Activated CD4-positive, alpha-beta T cell treated with anti-CD3 and anti-CD28 coated beads for 36 hours (primary cell): ENCODE measurements at regions not wholly inside any gene's neighbourhood (a gene's known extent, or its start where the extent isn't known, plus 50 kb on each side); places are given as distances from the start of the nearest gene placed in this dataset.

Experiments
- ATAC-seq: fragments of 200-7000 bp; cut with Tn5 transposase; one replicate; pipeline ENCODE4 v1.10.0; 2021; ENCODE audit warnings: mild to moderate bottlenecking, moderate library complexity
- CTCF ChIA-PET: fragments of 350-600 bp; sonication (Branson Sonifier 250); formaldehyde crosslinking; loops from one replicate; lab custom pipeline; 2021; ENCODE audit warnings: antibody characterized with exemption; lab: Charles Lee
- POLR2A ChIA-PET: fragments of 350-600 bp; sonication (Branson Sonifier 250); formaldehyde crosslinking; loops from one replicate; lab custom pipeline; 2021; ENCODE audit warnings: antibody characterized with exemption, inconsistent platforms; lab: Charles Lee
- DNase-seq: peaks from one replicate; pipeline ENCODE4 v3.0.0-alpha.2; 2020
- H3K27ac Mint-ChIP-seq: one replicate; pipeline ENCODE4 v1.8.0; 2021; ENCODE audit warnings: mixed read lengths
- H3K27me3 Mint-ChIP-seq: one replicate; pipeline ENCODE4 v1.8.0; 2021; ENCODE audit warnings: mixed read lengths
- H3K36me3 Mint-ChIP-seq: one replicate; pipeline ENCODE4 v1.8.0; 2021; ENCODE audit warnings: low read depth, mixed read lengths
- H3K4me1 Mint-ChIP-seq: one replicate; pipeline ENCODE4 v1.8.0; 2021; ENCODE audit warnings: mixed read lengths
- H3K4me3 Mint-ChIP-seq: one replicate; pipeline ENCODE4 v1.8.0; 2021; ENCODE audit warnings: mild to moderate bottlenecking, moderate library complexity, mixed read lengths
- H3K9me3 Mint-ChIP-seq: one replicate; pipeline ENCODE4 v1.8.0; 2021; ENCODE audit warnings: low read depth, mixed read lengths
- intact Hi-C, 2 experiments: fragments of 100-400 bp; cut with DNase I in 1 of 2; cut with micrococcal nuclease in 1 of 2; formaldehyde crosslinking; loops; one replicate each; pipeline versions ENCODE4 v1.14.2 to v1.15.1; 2022 to 2024; cut with DNase I, micrococcal nuclease

GRCh38 chr12:126760092-126760491 is 1506.9 kb upstream of the TMEM132C start:
- H3K27ac Mint-ChIP-seq, result no peak overlapping the region

GRCh38 chr12:126761420-126761819 is 1505.5 kb upstream of the TMEM132C start:
- Mint-ChIP-seq H3K4me1 (peaks cover 30% of the 10 kb centered on the region), H3K9me3 (peaks cover 22% of the 10 kb centered on the region), H3K27me3 (no peaks in the 10 kb centered on the region), H3K27ac (peak overlapping the region; percentile 82), H3K36me3 (peaks cover 44% of the 10 kb centered on the region), H3K4me3 (no peak overlapping the region)
- peak; percentile 88 for ATAC-seq
- ChIA-PET CTCF (interaction anchor here (0.6 to 1.6 kb wide), 3 partner anchors 13 to 23 kb away, joined by 3 to 4 read pairs (median 3); no protein-coding TSS in a partner anchor), POLR2A (interaction anchor here (0.8 kb wide), 1 partner anchor 11 kb away, joined by 3 read pairs; no protein-coding TSS in a partner anchor)
- no peak for DNase-seq
- intact Hi-C loops, result loop anchor here (1.0 to 5.0 kb wide), 2 partner anchors 11 to 54 kb away; no protein-coding TSS in a partner anchor

More at GRCh38 chr12:126760092-126760491, 1506.9 kb upstream of the TMEM132C start:
- Mint-ChIP-seq H3K9me3 (peaks cover 22% of the 10 kb centered on the region), H3K4me3 (no peak overlapping the region), H3K4me1 (peaks cover 30% of the 10 kb centered on the region), H3K27me3 (no peaks in the 10 kb centered on the region), H3K36me3 (peaks cover 39% of the 10 kb centered on the region)
- ChIA-PET CTCF (interaction anchor here (1.2 kb wide), 1 partner anchor 12 kb away, joined by 11 read pairs; no protein-coding TSS in a partner anchor), POLR2A (no interaction called here)
- intact Hi-C loops, result loop anchor here in 1 of 2 experiments (5.0 kb wide), 1 partner anchor 53 kb away; no protein-coding TSS in a partner anchor
- DNase-seq (no peak), ATAC-seq (no peak)

GRCh38 chr12:126762150-126762549 is 1504.8 kb upstream of the TMEM132C start:
- ChIA-PET CTCF (interaction anchor here (0.6 to 1.6 kb wide), 3 partner anchors 14 to 22 kb away, joined by 3 to 4 read pairs (median 3); no protein-coding TSS in a partner anchor), POLR2A (interaction anchor here (0.8 kb wide), 1 partner anchor 10 kb away, joined by 3 read pairs; no protein-coding TSS in a partner anchor)
- H3K27ac Mint-ChIP-seq, result peak overlapping the region; percentile 15
- H3K9me3 Mint-ChIP-seq, result peaks cover 29% of the 10 kb centered on the region
- no peaks in the 10 kb centered on the region for H3K27me3 Mint-ChIP-seq
- DNase-seq (no peak), ATAC-seq (no peak)
- peaks cover 34% of the 10 kb centered on the region for H3K4me1 Mint-ChIP-seq
- H3K36me3 Mint-ChIP-seq, result peaks cover 49% of the 10 kb centered on the region
- no peak overlapping the region for H3K4me3 Mint-ChIP-seq
- intact Hi-C loops, result loop anchor here in 1 of 2 experiments (5.0 kb wide), 1 partner anchor 55 kb away; no protein-coding TSS in a partner anchor

DNA sequence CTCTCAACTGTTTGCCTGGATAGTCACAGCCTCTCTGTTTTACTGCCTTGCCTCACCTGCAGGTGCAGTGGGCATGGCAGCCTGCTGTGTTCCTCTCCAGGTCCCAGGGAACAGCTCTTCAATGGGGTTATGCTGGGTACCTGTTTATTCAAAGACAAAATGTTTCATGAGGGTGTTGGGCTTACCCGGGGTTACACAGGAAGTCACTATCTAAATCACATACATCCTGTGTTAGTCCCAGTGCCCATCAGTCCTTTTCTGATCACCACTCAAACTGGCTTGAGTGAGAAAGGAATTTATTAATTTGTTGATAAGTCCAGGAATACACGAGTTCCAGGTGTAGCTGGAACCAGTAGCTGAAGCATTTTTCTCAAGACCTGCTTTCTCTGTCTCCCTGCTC is 1503.6 kb upstream of the TMEM132C start:
- peaks cover 50% of the 10 kb centered on the region for H3K36me3 Mint-ChIP-seq
- intact Hi-C loops, result loop anchor here in 1 of 2 experiments (5.0 kb wide), 1 partner anchor 56 kb away; no protein-coding TSS in a partner anchor
- no peaks in the 10 kb centered on the region for H3K27me3 Mint-ChIP-seq
- CTCF ChIA-PET, result no interaction called here
- H3K27ac Mint-ChIP-seq, result no peak overlapping the region
- no peak overlapping the region for H3K4me3 Mint-ChIP-seq
- ATAC-seq (no peak), DNase-seq (no peak)
- H3K4me1 Mint-ChIP-seq, result peaks cover 36% of the 10 kb centered on the region
- POLR2A ChIA-PET, result no interaction called here
- peaks cover 29% of the 10 kb centered on the region for H3K9me3 Mint-ChIP-seq

DNA sequence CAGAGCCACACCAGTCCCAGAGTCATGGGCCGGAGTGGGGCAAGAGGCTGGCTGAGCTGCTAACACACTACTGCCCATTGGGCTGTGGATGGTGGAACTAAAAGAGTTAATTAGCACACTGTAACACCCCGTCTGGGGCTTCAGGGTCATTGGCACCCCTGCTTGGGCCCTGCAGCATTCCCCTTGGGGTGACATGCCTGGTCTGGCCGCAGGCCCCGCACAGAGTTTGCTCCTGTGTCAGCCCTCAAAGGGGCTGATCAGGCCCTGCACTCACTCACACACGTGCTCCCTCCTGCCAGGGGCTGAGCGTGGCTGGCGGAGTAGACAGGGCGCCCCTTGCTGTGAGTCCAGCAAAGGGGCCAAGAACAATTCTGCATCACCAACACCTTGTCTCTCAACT is 1499.6 kb upstream of the TMEM132C start:
- H3K4me3 Mint-ChIP-seq, result no peak overlapping the region
- no peak overlapping the region for H3K27ac Mint-ChIP-seq
- POLR2A ChIA-PET, result no interaction called here
- CTCF ChIA-PET, result no interaction called here
- peaks cover 31% of the 10 kb centered on the region for H3K9me3 Mint-ChIP-seq
- DNase-seq (no peak), ATAC-seq (no peak)
- intact Hi-C loops, result no loop called here
- H3K4me1 Mint-ChIP-seq, result peaks cover 35% of the 10 kb centered on the region
- peaks cover 54% of the 10 kb centered on the region for H3K36me3 Mint-ChIP-seq
- no peaks in the 10 kb centered on the region for H3K27me3 Mint-ChIP-seq

DNA sequence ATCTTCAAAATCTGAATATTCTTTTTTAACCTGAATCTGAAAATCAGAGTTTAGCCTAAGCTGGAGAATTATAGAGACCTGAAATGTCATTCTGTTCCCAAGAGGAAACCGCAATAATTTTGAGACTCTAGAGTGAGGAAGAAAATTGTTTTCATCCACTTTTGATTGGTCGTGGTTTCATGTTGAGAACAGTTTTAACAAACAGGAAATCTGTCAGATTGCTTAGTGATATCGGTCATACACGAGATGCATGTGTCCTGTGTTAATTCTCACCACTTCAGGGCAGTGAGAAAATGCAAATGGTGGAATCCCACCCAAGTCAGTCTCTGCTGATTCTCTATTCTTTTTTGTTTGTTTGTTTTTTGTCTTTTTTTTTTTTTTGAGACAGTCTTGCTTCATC is 1498.5 kb upstream of the TMEM132C start:
- Mint-ChIP-seq H3K4me1 (peaks cover 41% of the 10 kb centered on the region), H3K9me3 (peaks cover 34% of the 10 kb centered on the region), H3K27me3 (peaks cover 2% of the 10 kb centered on the region), H3K27ac (peak overlapping the region; percentile 55), H3K36me3 (peaks cover 48% of the 10 kb centered on the region), H3K4me3 (no peak overlapping the region)
- peak; percentile 36 for ATAC-seq
- ChIA-PET CTCF (no interaction called here), POLR2A (interaction anchor here (0.6 kb wide), 1 partner anchor 12 kb away, joined by 3 read pairs; no protein-coding TSS in a partner anchor)
- no peak for DNase-seq
- intact Hi-C loops, result no loop called here

GRCh38 chr12:126770188-126770587 is 1496.8 kb upstream of the TMEM132C start:
- intact Hi-C loops, result loop anchor here in 1 of 2 experiments (2.0 to 5.0 kb wide), 3 partner anchors 181 to 312 kb away; no protein-coding TSS in a partner anchor
- peaks cover 4% of the 10 kb centered on the region for H3K27me3 Mint-ChIP-seq
- CTCF ChIA-PET, result no interaction called here
- POLR2A ChIA-PET, result no interaction called here
- H3K27ac Mint-ChIP-seq, result peak overlapping the region; percentile 35
- H3K36me3 Mint-ChIP-seq, result peaks cover 34% of the 10 kb centered on the region
- DNase-seq, result no peak
- H3K9me3 Mint-ChIP-seq, result peaks cover 21% of the 10 kb centered on the region
- peak overlapping the region; percentile 20 for H3K4me3 Mint-ChIP-seq
- ATAC-seq, result no peak
- H3K4me1 Mint-ChIP-seq, result peaks cover 35% of the 10 kb centered on the region

DNA sequence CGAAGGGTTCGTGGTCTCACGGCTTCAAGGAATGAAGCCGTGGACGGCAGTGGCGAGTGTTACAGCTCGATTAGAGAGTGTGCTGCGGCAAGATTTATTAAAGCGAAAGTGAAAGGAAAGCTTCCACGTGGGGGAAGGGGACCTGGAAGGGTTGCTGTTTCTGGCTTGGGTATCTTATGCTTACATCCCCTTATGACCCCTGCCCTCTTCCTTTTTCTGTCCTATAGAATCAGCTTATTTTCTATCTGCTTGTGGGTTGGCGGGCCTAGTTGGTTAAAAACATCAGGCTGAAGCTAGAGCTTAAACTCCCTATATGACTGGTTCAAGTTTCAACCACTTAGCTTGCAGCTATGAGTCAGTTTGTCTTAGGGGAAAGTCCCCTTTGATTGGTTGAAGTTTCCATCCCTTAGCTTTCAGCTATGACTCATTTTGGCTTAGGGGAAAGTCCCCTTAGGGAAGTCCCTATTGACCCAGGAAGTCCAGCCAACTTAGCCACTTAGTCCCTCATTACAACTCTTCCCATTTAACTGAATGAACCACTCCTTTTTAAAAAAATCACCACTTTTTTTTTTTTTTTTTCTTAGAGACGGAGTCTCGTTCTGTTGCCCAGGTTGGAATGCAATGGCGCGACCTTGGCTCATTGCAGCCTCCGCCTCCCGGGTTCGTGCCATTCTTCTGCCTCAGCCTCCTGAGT is 1494.7 kb upstream of the TMEM132C start:
- ChIA-PET CTCF (interaction anchor here (1.4 kb wide), 2 partner anchors 12 to 25 kb away, joined by 4 read pairs; no protein-coding TSS in a partner anchor), POLR2A (interaction anchor here (0.7 to 1.2 kb wide), 2 partner anchors 11 to 311 kb away, joined by 3 to 9 read pairs; no protein-coding TSS in a partner anchor)
- Mint-ChIP-seq H3K27me3 (peaks cover 5% of the 10 kb centered on the region), H3K27ac (peak overlapping the region; percentile 98), H3K36me3 (peaks cover 23% of the 10 kb centered on the region), H3K4me3 (peak overlapping the region; percentile 73), H3K9me3 (peaks cover 14% of the 10 kb centered on the region), H3K4me1 (peaks cover 31% of the 10 kb centered on the region)
- ATAC-seq (peak; percentile 76), DNase-seq (peak; percentile 69)
- intact Hi-C loops, result loop anchor here (1.0 to 5.0 kb wide), 5 partner anchors 11 to 352 kb away; no protein-coding TSS in a partner anchor

GRCh38 chr12:126773012-126773411 is 1494.0 kb upstream of the TMEM132C start:
- intact Hi-C loops, result loop anchor here in 1 of 2 experiments (2.0 to 5.0 kb wide), 3 partner anchors 291 to 352 kb away; no protein-coding TSS in a partner anchor
- H3K4me1 Mint-ChIP-seq, result peaks cover 31% of the 10 kb centered on the region
- POLR2A ChIA-PET, result no interaction called here
- ATAC-seq (no peak), DNase-seq (no peak)
- H3K4me3 Mint-ChIP-seq, result no peak overlapping the region
- peaks cover 7% of the 10 kb centered on the region for H3K27me3 Mint-ChIP-seq
- H3K9me3 Mint-ChIP-seq, result peaks cover 14% of the 10 kb centered on the region
- peak overlapping the region; percentile 53 for H3K27ac Mint-ChIP-seq
- peaks cover 23% of the 10 kb centered on the region for H3K36me3 Mint-ChIP-seq
- CTCF ChIA-PET, result interaction anchor here (1.0 kb wide), 1 partner anchor 20 kb away, joined by 3 read pairs; no protein-coding TSS in a partner anchor

DNA sequence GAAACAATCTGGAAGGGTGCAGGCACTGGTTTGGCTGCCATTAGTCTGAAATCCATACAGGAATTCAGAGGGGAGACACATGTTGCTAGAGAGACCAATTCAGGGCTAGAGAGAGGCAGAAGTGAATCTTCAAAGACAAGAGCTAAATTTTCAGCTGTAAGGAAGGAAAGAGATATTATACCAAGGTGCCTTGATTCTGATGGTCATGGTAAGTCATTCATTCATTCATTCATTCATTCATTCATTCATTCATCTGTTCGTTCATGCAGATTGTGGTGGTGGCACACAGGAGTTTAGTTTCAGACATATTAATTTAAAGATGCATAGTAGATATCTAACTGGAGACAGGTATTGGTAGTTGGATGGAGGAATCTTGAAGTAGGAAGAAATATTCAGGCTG is 1493.5 kb upstream of the TMEM132C start:
- H3K4me1 Mint-ChIP-seq, result peaks cover 27% of the 10 kb centered on the region
- peaks cover 21% of the 10 kb centered on the region for H3K36me3 Mint-ChIP-seq
- DNase-seq, result no peak
- POLR2A ChIA-PET, result no interaction called here
- H3K4me3 Mint-ChIP-seq, result no peak overlapping the region
- CTCF ChIA-PET, result interaction anchor here (1.0 kb wide), 1 partner anchor 19 kb away, joined by 3 read pairs; no protein-coding TSS in a partner anchor
- H3K9me3 Mint-ChIP-seq, result peaks cover 14% of the 10 kb centered on the region
- H3K27me3 Mint-ChIP-seq, result peaks cover 7% of the 10 kb centered on the region
- intact Hi-C loops, result loop anchor here in 1 of 2 experiments (2.0 to 5.0 kb wide), 3 partner anchors 291 to 351 kb away; no protein-coding TSS in a partner anchor
- H3K27ac Mint-ChIP-seq, result peak overlapping the region; percentile 53
- no peak for ATAC-seq

GRCh38 chr12:126776026-126776655 is 1490.8 kb upstream of the TMEM132C start:
- peaks cover 7% of the 10 kb centered on the region for H3K27me3 Mint-ChIP-seq
- no peak overlapping the region for H3K27ac Mint-ChIP-seq
- intact Hi-C loops, result no loop called here
- ChIA-PET CTCF (interaction anchor here (0.7 to 1.5 kb wide), 2 partner anchors 9 to 28 kb away, joined by 4 read pairs; no protein-coding TSS in a partner anchor), POLR2A (no interaction called here)
- peaks cover 13% of the 10 kb centered on the region for H3K36me3 Mint-ChIP-seq
- DNase-seq (no peak), ATAC-seq (no peak)
- H3K4me3 Mint-ChIP-seq, result no peak overlapping the region
- peaks cover 14% of the 10 kb centered on the region for H3K9me3 Mint-ChIP-seq
- H3K4me1 Mint-ChIP-seq, result peaks cover 22% of the 10 kb centered on the region
